A673 (cell line): ENCODE measurements at regions not wholly inside any gene's neighbourhood (a gene's known extent, or its start where the extent isn't known, plus 50 kb on each side); places are given as distances from the start of the nearest gene placed in this dataset.

Experiments used
- BruUV-seq: library from RNA; stranded (reverse); fragments of 400-500 nt; replicated peaks from 2 replicates; lab custom pipeline; 2021; lab: Mats Ljungman, UMichigan
- CTCF ChIA-PET: fragments of 300-600 bp; sonication (Branson Sonifier 250); formaldehyde crosslinking; loops from one replicate; lab custom pipeline; 2022; ENCODE audit warnings: antibody characterized with exemption; lab: Charles Lee
- POLR2A ChIA-PET: fragments of 300-600 bp; sonication (Branson Sonifier 250); formaldehyde crosslinking; loops from one replicate; lab custom pipeline; 2022; ENCODE audit warnings: antibody characterized with exemption; ENCODE audit not compliant: low non-redundant PET; lab: Charles Lee
- DNase-seq: peaks from one replicate; pipeline ENCODE4 v3.0.0-alpha.2; 2015; ENCODE audit warnings: low spot score
- H3K27ac ChIP-seq: fragments of 200-600 bp; sonication (generic); 2 replicates; pipeline ENCODE4 v1.5.1; 2016; ENCODE audit warnings: mixed run types, low read depth, mild to moderate bottlenecking, mixed read lengths, antibody characterized with exemption, low read length; ENCODE audit not compliant: poor library complexity, severe bottlenecking
- H3K27me3 ChIP-seq: fragments of 200-600 bp; sonication (generic); replicated peaks from 2 replicates; pipeline ENCODE4 v1.6.1; 2017; ENCODE audit warnings: mixed run types, low read depth, mild to moderate bottlenecking, mixed read lengths, antibody characterized with exemption, low read length; ENCODE audit not compliant: insufficient read depth, poor library complexity
- H3K36me3 ChIP-seq: fragments of 200-600 bp; sonication (generic); 2 replicates; pipeline ENCODE4 v1.6.1; 2016; ENCODE audit warnings: mixed run types, mild to moderate bottlenecking, mixed read lengths, antibody characterized with exemption, low read length; ENCODE audit not compliant: insufficient read depth, poor library complexity, severe bottlenecking
- H3K4me1 ChIP-seq: fragments of 200-600 bp; sonication (generic); 2 replicates; pipeline ENCODE4 v1.6.1; 2017; ENCODE audit warnings: mixed run types, mild to moderate bottlenecking, mixed read lengths, antibody characterized with exemption, low read length; ENCODE audit not compliant: insufficient read depth, poor library complexity, severe bottlenecking
- H3K4me3 ChIP-seq: fragments of 200-600 bp; sonication (generic); 2 replicates; pipeline ENCODE4 v1.5.1; 2016; ENCODE audit warnings: low read depth, mixed run types, mild to moderate bottlenecking, mixed read lengths, low read length; ENCODE audit not compliant: poor library complexity, severe bottlenecking
- H3K9me3 ChIP-seq: fragments of 200-600 bp; sonication (generic); 2 replicates; pipeline ENCODE4 v1.6.1; 2016; ENCODE audit warnings: mixed run types, low read depth, mild to moderate bottlenecking, mixed read lengths, antibody characterized with exemption, low read length; ENCODE audit not compliant: poor library complexity, severe bottlenecking
- EZH2 ChIP-seq: fragments of 200-600 bp; sonication (generic); IDR thresholded peaks from 2 replicates; pipeline ENCODE4 v1.6.1; 2017; ENCODE audit warnings: borderline replicate concordance, low read depth, mild to moderate bottlenecking, mixed read lengths, antibody characterized with exemption, low read length; ENCODE audit not compliant: poor library complexity, severe bottlenecking
- intact Hi-C: fragments of 100-400 bp; cut with micrococcal nuclease; formaldehyde crosslinking; loops from one replicate; pipeline ENCODE4 v1.10.0; 2022; ENCODE audit not compliant: unreplicated experiment
- TF ChIP-seq, protein P1 (sequence below): fragments of 300-800, 200-600 bp; sonication (generic); conservative IDR thresholded peaks from 2 replicates; pipeline ENCODE4 v1.5.1; 2017; ENCODE audit warnings: low read depth, mild to moderate bottlenecking, antibody characterized with exemption, low read length, moderate library complexity, mixed read lengths

GRCh38 chr9:78103971-78104433, 72.4 kb upstream of the GNAQ start:
- no peak for DNase-seq
- intact Hi-C loops, result no loop called here
- POLR2A ChIA-PET, result no interaction called here
- Histone ChIP-seq H3K36me3 (no peaks in the 10 kb centered on the region), H3K4me3 (no peak overlapping the region), H3K27me3 (no peaks in the 10 kb centered on the region), H3K9me3 (no peaks in the 10 kb centered on the region), H3K4me1 (no peaks in the 10 kb centered on the region), H3K27ac (no peak overlapping the region)
- TF ChIP-seq EZH2, result no peak
- TF ChIP-seq, protein P1, sequence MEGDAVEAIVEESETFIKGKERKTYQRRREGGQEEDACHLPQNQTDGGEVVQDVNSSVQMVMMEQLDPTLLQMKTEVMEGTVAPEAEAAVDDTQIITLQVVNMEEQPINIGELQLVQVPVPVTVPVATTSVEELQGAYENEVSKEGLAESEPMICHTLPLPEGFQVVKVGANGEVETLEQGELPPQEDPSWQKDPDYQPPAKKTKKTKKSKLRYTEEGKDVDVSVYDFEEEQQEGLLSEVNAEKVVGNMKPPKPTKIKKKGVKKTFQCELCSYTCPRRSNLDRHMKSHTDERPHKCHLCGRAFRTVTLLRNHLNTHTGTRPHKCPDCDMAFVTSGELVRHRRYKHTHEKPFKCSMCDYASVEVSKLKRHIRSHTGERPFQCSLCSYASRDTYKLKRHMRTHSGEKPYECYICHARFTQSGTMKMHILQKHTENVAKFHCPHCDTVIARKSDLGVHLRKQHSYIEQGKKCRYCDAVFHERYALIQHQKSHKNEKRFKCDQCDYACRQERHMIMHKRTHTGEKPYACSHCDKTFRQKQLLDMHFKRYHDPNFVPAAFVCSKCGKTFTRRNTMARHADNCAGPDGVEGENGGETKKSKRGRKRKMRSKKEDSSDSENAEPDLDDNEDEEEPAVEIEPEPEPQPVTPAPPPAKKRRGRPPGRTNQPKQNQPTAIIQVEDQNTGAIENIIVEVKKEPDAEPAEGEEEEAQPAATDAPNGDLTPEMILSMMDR, result no peak
- BruUV-seq, result no TSS peak
- CTCF ChIA-PET, result no interaction called here

DNA sequence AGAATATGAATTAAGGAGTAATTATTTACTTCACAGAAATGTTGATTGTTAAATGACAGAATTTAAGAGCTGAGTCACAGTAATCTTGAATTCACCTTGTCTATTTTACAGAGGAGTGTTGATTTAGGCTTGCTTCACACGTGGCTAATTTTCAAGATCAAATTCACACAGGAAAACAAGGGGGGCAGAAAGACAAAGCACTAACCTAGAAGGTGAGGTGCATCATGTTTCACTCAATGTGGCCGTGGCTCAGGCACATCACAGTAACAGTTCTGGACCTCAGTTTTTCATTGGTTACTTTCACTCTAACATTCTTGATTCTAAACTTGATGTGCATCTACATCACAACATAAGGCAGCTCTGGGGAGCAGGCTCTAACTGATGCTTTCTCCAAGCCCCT, 69.6 kb upstream of the GNAQ start:
- no peaks in the 10 kb centered on the region for H3K4me1 ChIP-seq
- DNase-seq, result no peak
- no peak overlapping the region for H3K4me3 ChIP-seq
- BruUV-seq, result no TSS peak
- TF ChIP-seq EZH2, result no peak
- TF ChIP-seq, protein P1, result no peak
- no peak overlapping the region for H3K27ac ChIP-seq
- CTCF ChIA-PET, result no interaction called here
- no peaks in the 10 kb centered on the region for H3K9me3 ChIP-seq
- H3K36me3 ChIP-seq, result no peaks in the 10 kb centered on the region
- POLR2A ChIA-PET, result no interaction called here
- intact Hi-C loops, result no loop called here
- H3K27me3 ChIP-seq, result no peaks in the 10 kb centered on the region

DNA sequence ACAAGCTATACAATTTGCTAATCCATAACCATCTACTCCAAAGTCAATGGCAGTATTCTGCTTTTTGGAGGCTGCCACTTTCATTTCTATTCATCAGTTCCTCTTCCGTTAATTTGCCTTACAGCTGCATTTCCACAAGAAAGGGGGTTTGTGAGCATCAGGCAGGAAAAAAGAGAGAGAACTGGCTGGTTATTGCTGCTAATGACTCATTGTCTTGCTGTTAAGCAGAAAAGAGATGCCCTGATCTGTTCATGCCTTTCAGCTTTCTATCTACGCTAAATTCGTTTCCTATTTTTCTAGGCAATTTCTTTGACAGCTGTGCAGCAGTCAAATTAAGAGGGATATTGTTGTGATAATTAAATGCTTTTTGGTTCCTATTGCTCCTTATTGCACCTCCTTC, 65.9 kb upstream of the GNAQ start:
- no peaks in the 10 kb centered on the region for H3K27me3 ChIP-seq
- DNase-seq, result no peak
- no TSS peak for BruUV-seq
- no peaks in the 10 kb centered on the region for H3K9me3 ChIP-seq
- ChIA-PET POLR2A (no interaction called here), CTCF (no interaction called here)
- no peak overlapping the region for H3K4me3 ChIP-seq
- TF ChIP-seq EZH2, result no peak
- TF ChIP-seq, protein P1, result no peak
- no peak overlapping the region for H3K27ac ChIP-seq
- no peaks in the 10 kb centered on the region for H3K4me1 ChIP-seq
- H3K36me3 ChIP-seq, result no peaks in the 10 kb centered on the region
- intact Hi-C loops, result no loop called here
